ENCODE measurements at regions not wholly inside any gene's neighbourhood (a gene's known extent, or its start where the extent isn't known, plus 50 kb on each side); places are given as distances from the start of the nearest gene placed in this dataset.
"Not testable (repeated sequence)": the region's sequence is repeated elsewhere in the genome, so short reads cannot be mapped to it uniquely, and the experiment has no call there.

DNA sequence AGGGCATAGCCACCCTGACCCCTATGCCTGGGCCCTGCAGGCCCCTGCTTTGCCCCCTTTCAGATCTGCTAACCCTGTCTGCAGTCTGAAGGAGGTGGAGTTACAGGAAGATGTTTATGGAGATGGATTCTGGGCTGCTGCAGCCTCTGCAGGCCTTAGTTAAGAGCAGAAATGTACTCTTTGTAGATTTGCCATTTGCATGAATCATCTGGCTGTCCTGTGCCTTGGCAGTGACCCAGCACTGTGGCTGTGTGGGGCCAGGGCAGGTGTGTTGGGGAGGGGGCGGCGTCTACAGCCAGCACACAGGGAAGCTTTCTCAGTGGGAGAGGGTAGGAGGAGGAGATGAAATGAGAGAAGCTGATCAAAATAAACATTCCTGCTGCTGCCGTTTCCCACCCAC lies 867.3 kb downstream of the PLA2G4A start:
- Histone ChIP-seq H3K4me3 (ENCODE audit: low read length) (no peak overlapping the region), H3K9ac (ENCODE audit: low read length) (no peak overlapping the region), H3K27me3 (ENCODE audit: low read depth, low read length) (no peaks in the 10 kb centered on the region), H2AFZ (ENCODE audit: low read depth, low read length) (no peak overlapping the region), H3K27ac (ENCODE audit: low read length) (no peak overlapping the region), H3K79me2 (ENCODE audit: low read length) (no peaks in the 10 kb centered on the region), H3K4me2 (ENCODE audit: low read length) (no peak overlapping the region), H3K9me3 (ENCODE audit: insufficient read depth, low read length) (no peaks in the 10 kb centered on the region), H3K36me3 (replicated peaks; ENCODE audit: low read depth, low read length) (no peaks in the 10 kb centered on the region), H4K20me1 (ENCODE audit: insufficient read depth, low read length) (no peaks in the 10 kb centered on the region), H3K4me1 (ENCODE audit: low read length) (no peaks in the 10 kb centered on the region)
- no peak for TF ChIP-seq EZH2phosphoT487 (IDR thresholded peaks at IDR 0.05; ENCODE audit: low read depth)
- TF ChIP-seq, protein P1, sequence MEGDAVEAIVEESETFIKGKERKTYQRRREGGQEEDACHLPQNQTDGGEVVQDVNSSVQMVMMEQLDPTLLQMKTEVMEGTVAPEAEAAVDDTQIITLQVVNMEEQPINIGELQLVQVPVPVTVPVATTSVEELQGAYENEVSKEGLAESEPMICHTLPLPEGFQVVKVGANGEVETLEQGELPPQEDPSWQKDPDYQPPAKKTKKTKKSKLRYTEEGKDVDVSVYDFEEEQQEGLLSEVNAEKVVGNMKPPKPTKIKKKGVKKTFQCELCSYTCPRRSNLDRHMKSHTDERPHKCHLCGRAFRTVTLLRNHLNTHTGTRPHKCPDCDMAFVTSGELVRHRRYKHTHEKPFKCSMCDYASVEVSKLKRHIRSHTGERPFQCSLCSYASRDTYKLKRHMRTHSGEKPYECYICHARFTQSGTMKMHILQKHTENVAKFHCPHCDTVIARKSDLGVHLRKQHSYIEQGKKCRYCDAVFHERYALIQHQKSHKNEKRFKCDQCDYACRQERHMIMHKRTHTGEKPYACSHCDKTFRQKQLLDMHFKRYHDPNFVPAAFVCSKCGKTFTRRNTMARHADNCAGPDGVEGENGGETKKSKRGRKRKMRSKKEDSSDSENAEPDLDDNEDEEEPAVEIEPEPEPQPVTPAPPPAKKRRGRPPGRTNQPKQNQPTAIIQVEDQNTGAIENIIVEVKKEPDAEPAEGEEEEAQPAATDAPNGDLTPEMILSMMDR (IDR thresholded peaks at IDR 0.05; ENCODE audit: low read depth, low read length) = no peak

- H3K4me1 ChIP-seq (ENCODE audit: low read length); H3K36me3 ChIP-seq (replicated peaks; ENCODE audit: low read depth, low read length); H3K27me3 ChIP-seq (ENCODE audit: low read depth, low read length); H3K4me2 ChIP-seq (ENCODE audit: low read length); H3K79me2 ChIP-seq (ENCODE audit: low read length); H3K4me3 ChIP-seq (ENCODE audit: low read length); H3K27ac ChIP-seq (ENCODE audit: low read length); H4K20me1 ChIP-seq (ENCODE audit: insufficient read depth, low read length); H2AFZ ChIP-seq (ENCODE audit: low read depth, low read length); H3K9ac ChIP-seq (ENCODE audit: low read length); H3K9me3 ChIP-seq (ENCODE audit: insufficient read depth, low read length): not testable (repeated sequence)
These were observed 874.7 kb downstream of the PLA2G4A start for GRCh38 chr1:187703138-187704130.

- no peaks in the 10 kb centered on the region for H3K27me3 ChIP-seq (ENCODE audit: low read depth, low read length)
- no peaks in the 10 kb centered on the region for H3K9me3 ChIP-seq (ENCODE audit: insufficient read depth, low read length)
- TF ChIP-seq, protein P1 (IDR thresholded peaks at IDR 0.05; ENCODE audit: low read depth, low read length) = no peak
- TF ChIP-seq EZH2phosphoT487 (IDR thresholded peaks at IDR 0.05; ENCODE audit: low read depth) = no peak
- H2AFZ ChIP-seq (ENCODE audit: low read depth, low read length) = no peak overlapping the region
- peaks cover 2% of the 10 kb centered on the region for H3K4me1 ChIP-seq (ENCODE audit: low read length)
- H4K20me1 ChIP-seq (ENCODE audit: insufficient read depth, low read length) = no peaks in the 10 kb centered on the region
- H3K27ac ChIP-seq (ENCODE audit: low read length) = no peak overlapping the region
- H3K9ac ChIP-seq (ENCODE audit: low read length) = no peak overlapping the region
- H3K4me3 ChIP-seq (ENCODE audit: low read length) = no peak overlapping the region
- H3K79me2 ChIP-seq (ENCODE audit: low read length) = no peaks in the 10 kb centered on the region
- no peak overlapping the region for H3K4me2 ChIP-seq (ENCODE audit: low read length)
- no peaks in the 10 kb centered on the region for H3K36me3 ChIP-seq (replicated peaks; ENCODE audit: low read depth, low read length)
These were observed 885.7 kb downstream of the PLA2G4A start for GRCh38 chr1:187714470-187714869.

- H3K36me3 ChIP-seq (replicated peaks; ENCODE audit: low read depth, low read length) = no peaks in the 10 kb centered on the region
- H4K20me1 ChIP-seq (ENCODE audit: insufficient read depth, low read length) = no peaks in the 10 kb centered on the region
- H2AFZ ChIP-seq (ENCODE audit: low read depth, low read length) = no peak overlapping the region
- no peaks in the 10 kb centered on the region for H3K9me3 ChIP-seq (ENCODE audit: insufficient read depth, low read length)
- peaks cover 6% of the 10 kb centered on the region for H3K4me1 ChIP-seq (ENCODE audit: low read length)
- TF ChIP-seq EZH2phosphoT487 (IDR thresholded peaks at IDR 0.05; ENCODE audit: low read depth) = no peak
- TF ChIP-seq, protein P1 (IDR thresholded peaks at IDR 0.05; ENCODE audit: low read depth, low read length) = no peak
- H3K79me2 ChIP-seq (ENCODE audit: low read length) = no peaks in the 10 kb centered on the region
- no peak overlapping the region for H3K9ac ChIP-seq (ENCODE audit: low read length)
- H3K27me3 ChIP-seq (ENCODE audit: low read depth, low read length) = no peaks in the 10 kb centered on the region
- no peak overlapping the region for H3K4me2 ChIP-seq (ENCODE audit: low read length)
- H3K27ac ChIP-seq (ENCODE audit: low read length) = no peak overlapping the region
- no peak overlapping the region for H3K4me3 ChIP-seq (ENCODE audit: low read length)
These were observed 886.7 kb downstream of the PLA2G4A start for GRCh38 chr1:187715483-187715882.

Measured in OCI-LY3 (cell line).